OCI-LY3 (cell line): ENCODE measurements at regions not wholly inside any gene's neighbourhood (a gene's known extent, or its start where the extent isn't known, plus 50 kb on each side); places are given as distances from the start of the nearest gene placed in this dataset.

ENCODE experiments used
- EZH2phosphoT487 ChIP-seq: fragments of 200-600 bp; shearing (Covaris generic); IDR thresholded peaks from 2 replicates; pipeline ENCODE4 v1.6.1; 2018; ENCODE audit warnings: antibody characterized with exemption, mixed run types, low read depth
- TF ChIP-seq, protein P1 (sequence below): fragments of 200-600, 300-600 bp; sonication (generic); IDR thresholded peaks from 2 replicates; pipeline ENCODE4 v1.5.1; 2014; ENCODE audit warnings: antibody characterized with exemption, low read length, low read depth

- TF ChIP-seq, protein P1, sequence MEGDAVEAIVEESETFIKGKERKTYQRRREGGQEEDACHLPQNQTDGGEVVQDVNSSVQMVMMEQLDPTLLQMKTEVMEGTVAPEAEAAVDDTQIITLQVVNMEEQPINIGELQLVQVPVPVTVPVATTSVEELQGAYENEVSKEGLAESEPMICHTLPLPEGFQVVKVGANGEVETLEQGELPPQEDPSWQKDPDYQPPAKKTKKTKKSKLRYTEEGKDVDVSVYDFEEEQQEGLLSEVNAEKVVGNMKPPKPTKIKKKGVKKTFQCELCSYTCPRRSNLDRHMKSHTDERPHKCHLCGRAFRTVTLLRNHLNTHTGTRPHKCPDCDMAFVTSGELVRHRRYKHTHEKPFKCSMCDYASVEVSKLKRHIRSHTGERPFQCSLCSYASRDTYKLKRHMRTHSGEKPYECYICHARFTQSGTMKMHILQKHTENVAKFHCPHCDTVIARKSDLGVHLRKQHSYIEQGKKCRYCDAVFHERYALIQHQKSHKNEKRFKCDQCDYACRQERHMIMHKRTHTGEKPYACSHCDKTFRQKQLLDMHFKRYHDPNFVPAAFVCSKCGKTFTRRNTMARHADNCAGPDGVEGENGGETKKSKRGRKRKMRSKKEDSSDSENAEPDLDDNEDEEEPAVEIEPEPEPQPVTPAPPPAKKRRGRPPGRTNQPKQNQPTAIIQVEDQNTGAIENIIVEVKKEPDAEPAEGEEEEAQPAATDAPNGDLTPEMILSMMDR: no peak
- no peak for TF ChIP-seq EZH2phosphoT487
Measured at GRCh38 chr6:27786048-27786447, 126.1 kb downstream of the OR2B2 start.
